Spleen (tissue), 11 donors: ENCODE measurements at regions not wholly inside any gene's neighbourhood (a gene's known extent, or its start where the extent isn't known, plus 50 kb on each side); places are given as distances from the start of the nearest gene placed in this dataset.

Experiments used
- DNase-seq: peaks from one replicate; pipeline ENCODE4 v3.0.0-alpha.2; 2020
- H3K27ac ChIP-seq, 8 donors: fragments of 200-600 bp; sonication (generic) in 7 of 8; 1 replicate in 4 of 8; 2 replicates in 4 of 8; pipeline versions ENCODE4 v1.5.0 to v1.8.0; 2016 to 2021; ENCODE audit warnings: inconsistent platforms in 4 of 8, mild to moderate bottlenecking in 4 of 8, moderate library complexity in 1 of 8
- H3K27me3 ChIP-seq, 7 donors: fragments of 200-600 bp; sonication (generic) in 6 of 7; replicated peaks in 1 of 7; 1 replicate in 4 of 7; 2 replicates in 3 of 7; pipeline versions ENCODE4 v1.5.0 to v1.8.0; 2016 to 2021; ENCODE audit warnings: inconsistent platforms in 3 of 7, mild to moderate bottlenecking in 1 of 7
- H3K36me3 ChIP-seq, 6 donors: fragments of 200-600 bp; sonication (generic) in 5 of 6; 1 replicate in 4 of 6; 2 replicates in 2 of 6; pipeline versions ENCODE4 v1.5.0 to v1.8.0; 2016 to 2021; ENCODE audit warnings: inconsistent platforms in 2 of 6
- H3K4me1 ChIP-seq, 6 donors: fragments of 200-600 bp; sonication (generic) in 5 of 6; 1 replicate in 3 of 6; 2 replicates in 3 of 6; pipeline versions ENCODE4 v1.5.0 to v1.8.0; 2016 to 2021; ENCODE audit warnings: inconsistent platforms in 3 of 6
- H3K4me3 ChIP-seq, 8 donors: fragments of 200-600 bp; sonication (generic) in 7 of 8; 1 replicate in 4 of 8; 2 replicates in 4 of 8; pipeline versions ENCODE4 v1.5.0 to v1.8.0; 2016 to 2021; ENCODE audit warnings: inconsistent platforms in 4 of 8, mild to moderate bottlenecking in 4 of 8, moderate library complexity in 2 of 8
- H3K9me3 ChIP-seq, 8 donors: fragments of 200-600 bp; sonication (generic) in 7 of 8; 1 replicate in 4 of 8; 2 replicates in 4 of 8; pipeline versions ENCODE4 v1.5.0 to v1.8.0; 2016 to 2021; ENCODE audit warnings: inconsistent platforms in 4 of 8
- POLR2A ChIP-seq, 3 donors: fragments of 450-650 bp; IDR thresholded peaks; one replicate each; pipeline ENCODE4 v1.5.1; 2017; ENCODE audit warnings: antibody characterized with exemption in 3 of 3, mild to moderate bottlenecking in 1 of 3
- POLR2AphosphoS5 ChIP-seq, 3 donors: sonication (generic); formaldehyde crosslinking; IDR thresholded peaks; one replicate each; pipeline ENCODE4 v1.5.1; 2017; ENCODE audit warnings: antibody characterized with exemption in 3 of 3
- WGBS, 5 donors: extraction: QIAGEN DNeasy Blood & Tissue Kit in 3 of 5; methylation state at CpG; one replicate each; pipeline versions ENCODE4 v1.1.5 to v1.1.7; 2013 to 2018; 5-methylcytosine and 5-hydroxymethylcytosine counted together
- intact Hi-C: fragments of 100-400 bp; cut with DNase I; formaldehyde crosslinking; loops from one replicate; pipeline ENCODE4 v1.15.0; 2023; ENCODE audit warnings: low total_unique reads
- TF ChIP-seq, protein P1 (sequence below), 11 experiments: fragments of 200-600 bp in 7 of 11; fragments of 450-650 bp in 4 of 11; sonication (generic) in 4 of 11; IDR thresholded peaks in 8 of 11; conservative IDR thresholded peaks in 3 of 11; 1 replicate in 7 of 11; 2 replicates in 4 of 11; pipeline versions ENCODE4 v1.4.0 to v1.8.0; 2016 to 2021; ENCODE audit warnings: antibody characterized with exemption in 11 of 11, inconsistent platforms in 4 of 11, mild to moderate bottlenecking in 1 of 11
- donor health status: healthy with polysubstance abuse.
- donor health status: DM: no; HTN: no; CAD: no; lungs with moderate emphysema.
- donor health status: DM: no; HTN: no; CAD: no.
- donor health status: Bipolar disorder and iron deficiency.
- donor health status: healthy.
- donor health status: DM: no; HTN: no; CAD: no.
- donor health status: DM: yes; HTN: yes; CAD: no.

DNA sequence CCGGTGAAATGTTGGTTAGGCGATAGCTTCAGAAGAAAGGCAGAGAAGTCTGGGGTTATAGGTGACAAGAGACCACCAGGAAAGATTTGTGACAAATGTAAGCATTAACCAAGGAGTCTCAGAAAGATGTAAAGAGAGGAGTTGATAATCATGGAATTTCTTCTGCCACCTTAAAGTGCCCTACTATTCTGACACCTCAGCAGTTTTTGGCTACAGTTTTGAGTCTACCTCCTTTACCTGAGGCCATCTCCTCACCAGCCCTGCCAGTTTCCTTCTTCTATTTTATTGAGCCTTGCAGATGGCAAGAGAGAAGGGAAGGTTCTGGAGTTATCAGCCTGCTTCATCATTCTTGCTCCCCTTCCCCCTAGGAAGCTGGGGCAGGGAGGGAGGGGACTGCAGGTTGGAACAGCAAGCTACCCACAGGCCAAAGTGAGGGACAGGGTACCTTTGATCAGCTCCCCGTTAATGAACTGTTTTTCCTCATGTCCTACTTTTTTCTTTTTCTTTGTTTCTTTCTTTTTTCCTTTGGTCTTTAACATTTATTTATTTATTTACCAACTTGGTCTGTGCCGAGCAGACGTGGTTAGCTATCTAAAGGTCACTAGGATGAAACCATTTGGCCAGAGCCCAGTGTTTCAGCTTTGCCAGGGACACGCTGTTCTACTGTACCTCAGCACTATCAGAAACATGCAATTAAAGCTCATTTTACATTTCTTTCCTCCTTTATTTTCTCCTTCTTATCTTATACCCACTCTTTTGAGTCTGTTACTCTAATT lies 438.7 kb upstream of the AR start:
- 58 to 81% (median 67%) methylated on average over 6 of the region's 6 CpGs for WGBS, 5 donors
- intact Hi-C loops: no loop called here
- TF ChIP-seq POLR2A (IDR thresholded peaks at IDR 0.05) (no peak), POLR2AphosphoS5 (IDR thresholded peaks at IDR 0.05) (no peak)
- TF ChIP-seq, protein P1, sequence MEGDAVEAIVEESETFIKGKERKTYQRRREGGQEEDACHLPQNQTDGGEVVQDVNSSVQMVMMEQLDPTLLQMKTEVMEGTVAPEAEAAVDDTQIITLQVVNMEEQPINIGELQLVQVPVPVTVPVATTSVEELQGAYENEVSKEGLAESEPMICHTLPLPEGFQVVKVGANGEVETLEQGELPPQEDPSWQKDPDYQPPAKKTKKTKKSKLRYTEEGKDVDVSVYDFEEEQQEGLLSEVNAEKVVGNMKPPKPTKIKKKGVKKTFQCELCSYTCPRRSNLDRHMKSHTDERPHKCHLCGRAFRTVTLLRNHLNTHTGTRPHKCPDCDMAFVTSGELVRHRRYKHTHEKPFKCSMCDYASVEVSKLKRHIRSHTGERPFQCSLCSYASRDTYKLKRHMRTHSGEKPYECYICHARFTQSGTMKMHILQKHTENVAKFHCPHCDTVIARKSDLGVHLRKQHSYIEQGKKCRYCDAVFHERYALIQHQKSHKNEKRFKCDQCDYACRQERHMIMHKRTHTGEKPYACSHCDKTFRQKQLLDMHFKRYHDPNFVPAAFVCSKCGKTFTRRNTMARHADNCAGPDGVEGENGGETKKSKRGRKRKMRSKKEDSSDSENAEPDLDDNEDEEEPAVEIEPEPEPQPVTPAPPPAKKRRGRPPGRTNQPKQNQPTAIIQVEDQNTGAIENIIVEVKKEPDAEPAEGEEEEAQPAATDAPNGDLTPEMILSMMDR (IDR thresholded peaks at IDR 0.05 in 8 of 11, conservative IDR thresholded peaks at IDR 0.05 in 3 of 11): no peak
- Histone ChIP-seq H3K4me3 (no peak overlapping the region), H3K27ac (no peak overlapping the region), H3K9me3 (no peaks in the 10 kb centered on the region), H3K4me1 (no peaks in the 10 kb centered on the region), H3K27me3 (no peaks in the 10 kb centered on the region), H3K36me3 (no peaks in the 10 kb centered on the region)
- DNase-seq: no peak

DNA sequence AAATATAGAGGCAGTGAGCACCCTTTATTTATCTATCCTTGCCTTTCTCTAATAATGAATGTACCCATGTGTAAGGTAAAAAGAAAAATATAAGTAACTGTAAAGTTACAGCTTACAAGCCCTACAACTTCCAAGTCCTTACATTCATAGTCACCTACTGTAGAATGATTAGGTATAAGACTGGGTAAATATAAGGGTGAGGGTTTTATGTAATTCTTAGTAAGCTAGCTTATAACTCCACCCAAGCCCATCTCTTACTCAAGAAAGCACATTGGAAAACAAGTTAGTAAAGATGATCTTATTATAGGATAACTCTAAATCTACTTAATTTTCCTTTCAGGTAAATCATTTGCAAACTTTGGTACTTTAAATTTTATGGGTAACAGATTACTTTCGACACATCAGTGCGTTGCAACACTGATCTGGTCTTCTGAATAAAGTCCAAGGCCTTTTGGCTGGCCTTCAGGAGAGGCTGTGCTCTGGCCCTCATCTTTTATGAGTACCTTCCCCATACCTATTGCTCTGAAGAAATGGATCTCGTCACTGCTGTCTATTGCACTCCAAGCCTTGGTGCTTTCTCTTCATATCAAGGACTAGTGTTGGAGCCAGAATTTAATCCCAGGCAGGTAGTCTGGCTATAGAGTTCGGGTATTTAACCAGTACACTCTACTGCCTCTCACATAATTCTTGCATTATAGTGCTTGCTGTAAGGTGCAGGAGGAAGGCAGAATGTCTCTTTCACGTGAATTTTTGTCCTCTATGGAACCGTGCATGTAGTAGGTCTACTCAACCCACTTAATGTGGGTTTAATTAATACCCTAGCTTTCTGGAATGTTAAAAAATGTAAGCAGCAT lies 443.6 kb upstream of the AR start:
- no peak for DNase-seq
- H3K4me1 ChIP-seq: no peaks in the 10 kb centered on the region
- intact Hi-C loops: no loop called here
- no peaks in the 10 kb centered on the region for H3K36me3 ChIP-seq
- H3K27ac ChIP-seq: no peak overlapping the region
- H3K4me3 ChIP-seq: no peak overlapping the region
- H3K9me3 ChIP-seq: no peaks in the 10 kb centered on the region
- H3K27me3 ChIP-seq: no peaks in the 10 kb centered on the region
- 60 to 86% (median 74%) methylated on average over 6 of the region's 6 CpGs for WGBS, 5 donors
- TF ChIP-seq POLR2AphosphoS5 (IDR thresholded peaks at IDR 0.05): no peak
- TF ChIP-seq, protein P1 (IDR thresholded peaks at IDR 0.05 in 8 of 11, conservative IDR thresholded peaks at IDR 0.05 in 3 of 11): no peak

DNA sequence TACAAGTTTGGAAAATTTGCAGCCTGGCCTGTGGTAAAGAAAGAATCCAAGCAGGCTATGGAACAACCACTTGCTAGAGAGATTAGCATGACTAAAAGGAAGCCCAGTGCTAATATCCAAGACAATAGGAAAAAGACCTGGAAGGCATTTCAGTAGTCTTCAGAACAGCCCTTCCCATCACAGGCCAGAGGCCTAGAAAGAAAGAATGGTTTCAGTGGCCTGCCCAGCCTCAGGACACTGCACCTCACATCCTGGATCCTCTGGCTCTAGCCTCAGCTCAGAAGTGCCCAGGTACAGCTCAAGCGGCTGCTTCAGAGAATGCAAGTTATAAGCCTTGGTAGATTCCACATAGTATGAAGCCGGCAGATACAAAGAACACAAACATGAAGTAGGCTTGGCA lies 449.8 kb upstream of the AR start:
- DNase-seq: no peak
- Histone ChIP-seq H3K9me3 (peaks cover 0 to 1% (median 0%) of the 10 kb centered on the region in 8 donors), H3K27ac (no peak overlapping the region), H3K27me3 (no peaks in the 10 kb centered on the region), H3K4me3 (no peak overlapping the region), H3K4me1 (no peaks in the 10 kb centered on the region), H3K36me3 (no peaks in the 10 kb centered on the region)
- TF ChIP-seq, protein P1 (IDR thresholded peaks at IDR 0.05 in 8 of 11, conservative IDR thresholded peaks at IDR 0.05 in 3 of 11): no peak
- intact Hi-C loops: no loop called here
- 77 to 100% (median 95%) methylated on average over 1 to 2 of the region's 2 CpGs for WGBS, 5 donors

DNA sequence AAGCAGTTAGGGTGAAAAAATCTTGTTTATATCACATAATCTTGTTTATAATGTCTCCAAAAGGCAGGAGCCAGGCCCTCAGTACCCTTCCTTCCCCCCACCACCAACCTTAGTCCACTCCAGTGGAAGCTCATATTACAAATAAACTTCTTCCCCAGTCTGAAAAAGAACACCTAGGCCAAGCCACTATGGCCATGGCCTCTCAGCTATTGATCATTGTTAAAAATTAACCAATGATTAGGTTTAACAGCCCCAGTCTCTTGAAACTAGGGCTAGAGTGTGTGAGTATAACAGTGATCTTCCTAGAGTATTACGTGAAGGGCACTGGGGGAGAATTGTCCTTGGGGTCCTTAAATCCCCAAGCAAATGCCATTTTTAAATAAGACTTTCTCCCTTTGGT lies 411.9 kb upstream of the EDA2R start:
- Histone ChIP-seq H3K4me3 (no peak overlapping the region), H3K9me3 (no peaks in the 10 kb centered on the region), H3K27me3 (no peaks in the 10 kb centered on the region), H3K4me1 (no peaks in the 10 kb centered on the region), H3K27ac (no peak overlapping the region), H3K36me3 (no peaks in the 10 kb centered on the region)
- intact Hi-C loops: no loop called here
- 63 to 86% (median 77%) methylated on average over 1 of the region's 1 CpG for WGBS, 5 donors
- TF ChIP-seq, protein P1 (IDR thresholded peaks at IDR 0.05 in 8 of 11, conservative IDR thresholded peaks at IDR 0.05 in 3 of 11): no peak
- no peak for DNase-seq
